Stimulated activated CD4-positive, alpha-beta T cell treated with anti-CD3 and anti-CD28 coated beads, Interleukin-15, amount 100 ng/mL, for 1 hour (primary cell): ENCODE measurements at regions not wholly inside any gene's neighbourhood (a gene's known extent, or its start where the extent isn't known, plus 50 kb on each side); places are given as distances from the start of the nearest gene placed in this dataset.

ENCODE experiments used
- DNase-seq, 2 donors: peaks; one replicate each; pipeline ENCODE4 v3.0.0-alpha.2; 2020; ENCODE audit warnings: low read depth in 1 of 2, low spot score in 1 of 2

DNA sequence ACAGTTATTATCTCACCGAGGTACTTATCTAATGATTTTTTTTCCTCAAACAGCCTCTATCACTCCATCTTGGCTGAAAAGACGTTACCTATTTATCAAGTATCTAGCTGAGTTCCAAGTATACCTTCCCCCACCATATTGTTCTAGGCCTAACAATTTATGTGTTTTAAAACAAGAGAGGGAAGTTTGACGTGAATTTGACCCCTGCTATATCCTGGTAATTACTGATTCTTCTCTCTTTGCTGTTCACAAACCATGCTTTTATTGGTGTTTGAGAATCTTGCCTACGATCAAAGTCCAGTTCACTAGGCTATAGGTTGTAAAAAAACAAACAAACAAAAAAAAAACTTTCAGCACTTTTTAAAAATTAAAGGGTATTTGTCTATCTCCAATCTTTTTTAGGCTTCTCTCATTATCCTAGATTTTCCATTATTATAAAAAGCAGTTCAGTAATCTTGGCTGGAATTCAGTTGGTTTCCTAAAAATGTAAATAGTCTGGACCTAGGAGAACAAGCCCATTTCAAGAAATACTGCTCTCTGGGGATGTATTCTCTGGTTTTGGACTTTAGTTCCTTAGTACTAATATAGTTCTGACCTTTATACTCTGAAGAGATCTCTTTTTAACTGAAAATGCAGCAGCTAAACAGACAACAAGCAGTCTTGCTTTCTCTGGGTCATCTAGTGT, 505.4 kb downstream of the CPS1 start:
- DNase-seq: no peak

DNA sequence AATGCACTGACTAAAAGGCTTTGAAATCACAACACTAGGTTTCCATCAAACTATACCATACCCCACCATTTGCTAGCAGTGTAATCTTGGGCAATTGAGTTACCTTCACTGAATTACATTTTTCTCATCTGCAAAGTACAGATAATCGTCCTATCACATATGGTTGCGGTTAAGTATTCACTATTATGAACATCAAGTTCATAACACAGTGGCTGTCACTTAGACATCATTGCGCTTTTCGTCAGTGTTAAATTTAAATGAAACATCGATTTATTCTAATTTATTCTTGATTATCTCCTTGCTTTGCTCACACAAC, 505.9 kb downstream of the CPS1 start:
- DNase-seq: no peak

DNA sequence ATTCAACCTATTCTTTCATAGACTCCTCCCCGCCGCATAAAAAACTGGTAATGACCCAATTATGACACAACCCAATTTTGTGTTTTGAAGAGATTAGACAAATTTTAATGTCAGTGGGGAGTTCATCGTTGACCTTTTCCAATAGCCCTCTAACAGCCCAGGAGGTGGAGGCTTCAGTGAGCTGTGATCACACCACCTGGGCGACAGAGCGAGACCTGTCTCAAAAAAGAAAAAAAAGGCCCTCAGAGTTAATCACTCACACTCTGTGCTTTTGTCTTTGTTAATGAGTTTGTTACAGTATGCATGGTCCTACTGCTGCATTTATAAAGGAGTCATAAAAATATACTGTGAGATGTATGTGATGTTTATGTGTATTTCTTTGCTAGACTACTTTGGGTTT, 510.6 kb downstream of the CPS1 start:
- DNase-seq: no peak

DNA sequence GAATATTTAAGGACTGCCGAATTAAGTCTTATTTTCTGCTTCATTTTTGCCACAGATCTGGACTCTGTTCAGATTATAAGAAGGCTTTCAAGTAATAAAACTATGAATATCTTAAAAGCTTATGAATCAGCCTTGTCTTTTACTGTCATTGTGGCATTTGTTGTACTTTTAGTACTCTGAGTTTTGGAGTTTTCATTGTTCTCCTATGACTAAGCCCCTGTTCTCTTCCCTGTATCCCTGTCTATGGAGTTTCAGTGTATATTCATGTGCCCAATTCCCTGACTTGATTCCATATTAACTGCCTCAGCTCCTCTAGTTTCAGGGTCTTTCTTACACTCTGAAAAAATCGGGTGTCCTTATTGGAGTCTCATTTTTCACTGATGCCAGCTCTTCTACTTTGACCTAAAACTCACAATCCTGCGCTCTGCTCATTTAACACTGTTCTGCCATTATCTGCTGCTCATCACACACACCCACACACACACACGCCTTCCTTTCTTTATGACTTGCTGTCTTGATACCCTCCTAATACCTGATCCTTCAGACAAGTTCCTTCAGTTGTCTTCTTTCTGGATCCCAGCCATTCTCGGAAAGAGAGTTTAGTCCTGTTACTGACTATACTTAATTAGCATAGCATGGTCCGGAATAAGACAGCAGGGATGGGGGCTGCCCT, 511.8 kb downstream of the CPS1 start:
- no peak for DNase-seq

DNA sequence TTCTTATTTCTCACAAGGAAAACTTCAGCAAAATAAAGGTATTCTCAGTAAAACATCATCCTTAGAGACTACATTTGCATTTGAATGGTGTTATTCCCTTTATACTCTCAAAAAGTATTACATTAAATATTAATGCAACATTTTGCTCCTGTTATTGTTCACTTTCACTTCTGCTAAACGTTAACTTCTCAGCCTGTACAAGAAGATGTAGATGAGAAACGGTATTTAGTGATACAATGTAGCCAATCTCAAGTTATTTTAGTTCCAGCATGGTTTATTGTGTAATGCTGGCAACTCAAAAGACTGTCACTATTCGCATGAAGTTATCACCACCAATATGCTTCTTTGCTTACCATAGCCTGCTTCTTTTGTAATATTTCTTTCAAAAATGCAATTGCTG, 514.1 kb downstream of the CPS1 start:
- DNase-seq: no peak

DNA sequence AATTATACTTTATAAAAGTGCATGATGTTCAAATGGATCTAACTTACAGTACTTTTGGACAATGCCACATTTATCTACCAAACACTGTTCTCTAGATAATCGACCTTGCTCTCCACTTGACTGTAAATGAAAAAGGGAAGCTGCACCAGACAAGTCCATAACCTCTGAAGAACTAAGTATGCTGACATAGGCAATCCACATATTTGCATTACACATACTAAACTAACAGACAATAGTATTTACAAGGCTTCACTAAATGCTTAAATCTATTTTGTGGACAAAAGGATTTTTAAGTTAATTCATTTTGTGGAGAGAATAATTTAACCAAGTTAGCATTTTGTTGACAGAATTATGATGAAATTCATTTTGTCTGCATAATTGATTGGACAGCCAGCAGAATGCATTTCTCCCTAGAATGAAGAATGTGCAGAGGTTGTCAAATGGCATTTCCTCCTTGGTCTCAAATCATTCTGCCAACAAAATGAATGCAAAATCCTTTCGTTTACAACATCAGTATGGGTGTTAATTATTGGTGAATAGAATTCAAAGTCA, 520.9 kb downstream of the CPS1 start:
- no peak for DNase-seq

DNA sequence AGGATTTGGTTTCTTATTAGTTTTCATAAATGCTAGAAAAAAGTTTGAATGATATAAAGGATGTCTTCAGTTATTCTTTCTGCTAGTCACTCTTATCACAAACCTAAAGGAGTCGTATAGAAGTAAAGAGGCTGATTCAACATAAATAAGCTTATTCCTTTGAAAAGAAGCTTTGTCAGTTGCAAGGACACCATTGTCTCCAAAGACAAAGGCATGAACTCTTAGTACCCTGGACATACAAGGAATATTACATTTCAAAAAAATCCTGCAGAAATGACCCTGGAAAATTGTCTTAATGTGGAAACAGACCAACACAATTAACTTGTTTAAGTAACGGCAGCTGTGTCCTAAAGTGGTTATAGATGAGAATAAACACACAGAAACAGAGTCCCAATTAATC, 528.0 kb downstream of the CPS1 start:
- no peak for DNase-seq

DNA sequence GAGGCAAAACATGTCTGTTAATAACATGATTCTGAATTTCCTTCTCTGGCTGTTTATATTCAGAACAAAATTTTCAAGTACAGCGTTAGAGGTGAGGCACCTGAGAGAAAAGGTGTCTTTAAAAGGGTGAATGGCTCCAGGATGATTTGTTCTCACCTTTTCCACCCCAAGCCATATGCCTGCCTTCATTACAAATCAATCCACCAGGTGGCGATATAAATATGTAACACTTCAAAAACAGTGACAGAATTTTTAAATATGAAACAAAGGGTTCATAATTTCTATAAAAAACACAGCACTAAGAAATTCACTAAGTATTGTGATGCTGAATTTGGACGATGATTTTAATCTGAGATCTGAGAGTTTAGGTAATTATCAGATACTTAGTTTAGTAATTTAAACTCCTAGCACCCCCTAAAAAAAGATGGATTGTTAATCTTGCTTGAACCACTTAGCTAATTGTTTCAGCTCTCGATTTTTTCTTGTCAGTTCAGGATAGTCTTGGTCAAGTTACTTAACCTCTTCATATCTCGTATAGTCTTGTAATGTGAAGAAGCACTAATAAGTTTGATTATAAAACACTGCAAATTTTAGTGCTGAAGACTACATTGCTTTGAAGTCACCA, 528.8 kb downstream of the CPS1 start:
- DNase-seq: no peak

DNA sequence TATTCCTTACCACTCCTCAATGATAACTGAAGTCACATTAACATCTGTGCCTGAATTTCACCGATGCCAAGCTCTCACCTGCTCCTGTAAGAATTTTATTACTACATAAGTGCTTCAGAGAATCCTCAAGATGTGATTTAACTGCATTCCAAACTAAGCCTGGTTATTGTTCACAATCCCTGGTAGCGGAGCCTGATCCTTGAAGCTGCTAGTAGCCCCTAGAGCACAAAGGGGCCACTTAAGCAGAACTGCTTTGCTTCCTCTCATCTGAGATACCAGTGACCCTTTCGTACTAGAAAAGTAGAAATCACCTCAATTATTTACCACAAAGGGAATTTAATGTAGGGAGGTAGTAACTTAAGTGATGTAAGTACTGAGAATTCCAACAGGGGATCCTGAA, 529.6 kb downstream of the CPS1 start:
- DNase-seq: no peak

DNA sequence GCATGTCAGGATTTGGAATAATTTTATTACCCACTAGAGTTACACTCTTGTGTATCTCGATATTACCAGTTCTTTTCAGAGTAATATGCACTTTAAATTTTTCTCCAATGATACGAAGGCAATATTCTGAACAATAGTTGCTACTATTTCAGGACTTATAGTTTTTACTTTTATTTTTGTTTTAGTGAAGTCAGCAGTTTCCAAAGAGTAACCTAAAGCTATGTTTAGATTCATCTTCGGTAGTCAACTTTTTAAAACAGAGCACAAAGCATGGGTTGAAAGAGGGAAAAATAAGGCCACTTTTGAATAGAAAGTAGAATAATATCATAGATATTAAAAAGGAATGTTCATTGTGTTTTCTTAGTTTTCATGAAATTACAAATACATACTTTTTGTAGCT, 532.7 kb downstream of the CPS1 start:
- no peak for DNase-seq

DNA sequence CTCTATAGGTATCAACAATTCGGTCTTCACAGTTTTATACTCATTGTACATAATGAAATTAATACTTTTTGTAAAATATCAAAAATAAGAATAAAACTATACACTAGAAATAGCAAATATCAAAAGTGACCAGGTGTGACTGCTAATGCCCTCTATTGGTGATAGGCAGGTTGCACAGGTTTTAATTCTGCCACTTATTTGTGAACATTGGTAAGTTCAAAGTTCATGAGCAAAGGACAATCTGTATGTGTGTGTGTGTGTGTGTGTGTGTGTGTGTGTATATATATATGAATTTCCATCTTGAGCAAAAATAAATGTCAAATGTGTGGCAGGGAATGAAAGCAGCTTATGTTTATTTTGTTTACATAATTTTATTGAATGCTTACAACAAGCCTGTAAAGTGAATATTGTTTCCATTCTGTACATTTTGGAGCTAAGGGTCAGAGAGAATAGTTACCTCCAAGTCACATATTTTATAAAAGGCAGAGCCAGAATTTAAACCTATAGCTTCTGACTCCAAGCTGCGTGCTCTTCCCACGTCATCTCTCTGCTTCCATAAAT, 537.4 kb downstream of the CPS1 start:
- no peak for DNase-seq

DNA sequence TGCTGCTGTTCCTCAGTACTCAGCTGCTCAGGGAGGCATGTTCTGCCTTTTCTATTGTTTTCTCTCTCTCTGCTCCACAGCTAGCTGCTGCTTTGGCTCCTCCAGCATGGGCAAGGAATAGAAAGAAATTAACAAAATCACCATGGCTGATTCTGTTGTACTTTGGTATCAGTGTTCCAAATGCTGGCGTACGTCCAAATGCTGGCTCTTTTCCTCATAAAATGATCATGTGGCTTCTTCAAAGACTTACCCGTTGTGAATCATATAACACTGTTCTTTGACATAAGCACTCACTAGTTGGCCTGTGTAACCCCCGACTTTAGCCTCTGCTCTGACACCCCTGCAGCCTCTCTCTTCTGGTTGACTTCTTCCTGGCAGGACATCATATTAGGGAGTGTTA, 547.6 kb downstream of the CPS1 start:
- no peak for DNase-seq

DNA sequence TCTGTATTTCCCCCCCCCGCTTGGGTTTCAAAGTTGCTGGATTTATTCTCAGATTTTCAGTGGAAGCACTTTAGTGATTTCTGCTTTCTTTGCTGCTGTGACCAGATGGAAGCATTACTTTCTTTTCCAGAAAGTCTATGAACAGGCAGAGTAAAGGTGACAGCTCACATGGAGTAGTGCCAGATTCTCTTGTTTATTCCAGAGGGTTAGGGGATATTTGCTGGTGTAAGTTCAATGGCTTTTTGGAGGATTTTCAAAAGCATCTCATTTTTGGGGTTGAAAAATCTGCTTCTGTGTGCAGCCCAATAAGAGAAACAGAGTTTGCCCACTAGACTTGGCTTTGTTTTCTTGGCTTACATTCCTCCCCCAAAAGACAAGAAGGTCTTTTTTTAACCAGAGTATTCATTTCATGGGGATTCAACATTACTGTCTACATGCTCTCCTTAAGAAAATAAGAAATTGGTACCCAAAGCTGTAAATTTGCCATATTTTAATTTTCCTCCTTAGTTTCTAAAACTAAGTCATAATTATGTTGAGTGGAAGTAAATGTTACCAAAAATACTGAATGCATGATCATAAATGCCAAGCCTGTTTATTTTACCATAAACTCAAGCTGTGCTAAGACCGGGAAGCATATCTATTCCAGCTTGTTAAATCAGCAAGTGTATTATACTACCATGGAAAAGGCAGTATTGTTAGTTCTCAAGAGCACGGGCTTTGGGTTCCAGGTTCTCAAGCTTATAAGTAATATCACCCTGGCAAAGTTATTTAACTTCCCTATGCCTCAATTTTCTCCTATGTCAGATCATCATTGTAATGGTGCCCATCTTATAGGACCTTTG, 557.2 kb downstream of the CPS1 start:
- DNase-seq: no peak

DNA sequence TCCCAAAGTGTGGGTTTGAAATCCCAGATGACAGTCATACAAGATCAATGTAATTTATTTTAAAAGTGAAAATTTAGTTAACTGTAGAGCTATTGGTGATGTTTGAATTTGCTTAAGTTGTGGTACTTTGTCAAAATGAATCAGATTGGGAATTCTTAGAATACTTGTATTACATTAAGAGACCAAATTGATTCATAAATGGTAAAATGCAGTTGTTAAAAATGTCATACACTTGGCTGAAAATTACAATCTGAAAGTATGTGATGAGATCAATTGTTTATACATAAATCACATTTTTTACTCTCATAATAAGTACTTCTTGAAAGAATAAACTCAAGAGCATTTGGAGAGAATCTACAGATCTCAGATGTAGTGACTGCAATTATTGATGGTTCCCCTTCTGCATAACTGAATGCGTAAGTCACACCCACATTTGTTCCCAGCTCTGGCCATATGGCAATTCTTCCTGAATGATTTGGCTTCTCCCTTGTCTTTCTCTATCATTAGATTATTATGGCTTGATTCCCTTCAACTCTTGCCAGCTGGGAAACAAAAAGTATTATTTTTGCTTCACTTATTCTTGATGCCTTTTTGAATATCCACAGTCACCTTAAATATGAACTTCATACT, 558.5 kb downstream of the CPS1 start:
- DNase-seq: no peak

DNA sequence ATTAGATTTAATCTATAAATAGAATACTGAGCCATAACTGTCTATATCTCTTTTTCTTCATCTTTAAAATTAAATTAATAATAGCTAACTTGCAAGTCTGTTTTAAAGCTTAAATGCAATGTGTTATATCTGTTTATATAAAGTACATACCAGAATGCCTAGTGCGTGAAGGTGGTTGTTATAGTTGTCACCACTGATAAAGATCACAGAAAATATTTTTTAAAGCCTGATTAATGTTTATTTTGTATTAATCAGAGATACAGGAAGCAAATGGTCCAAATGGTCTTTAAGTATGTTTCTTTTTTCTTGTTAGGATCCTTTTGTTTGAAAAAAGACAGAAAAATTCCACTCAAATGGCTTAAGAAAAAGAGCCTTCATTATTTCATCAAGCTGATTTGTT, 560.6 kb downstream of the CPS1 start:
- DNase-seq: no peak

DNA sequence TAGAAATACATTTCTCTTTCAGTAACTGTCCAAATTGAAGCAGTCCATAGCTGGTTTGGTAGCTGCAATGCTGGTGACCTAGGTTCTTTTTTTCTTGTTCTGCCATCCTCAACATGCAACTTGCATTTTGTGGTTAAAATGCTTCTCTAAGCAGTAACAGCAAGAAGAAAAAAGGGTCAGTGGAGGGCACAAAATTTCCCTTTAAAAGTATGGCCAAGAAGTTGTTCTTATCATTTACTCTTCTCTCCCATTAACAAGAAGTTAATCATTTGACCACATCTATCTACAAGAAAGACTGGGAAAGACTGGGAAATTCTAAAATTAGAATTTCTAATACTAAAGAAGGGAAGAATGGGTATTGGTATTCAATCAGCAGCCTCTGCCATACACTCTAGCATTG, 569.9 kb downstream of the CPS1 start:
- DNase-seq: no peak

DNA sequence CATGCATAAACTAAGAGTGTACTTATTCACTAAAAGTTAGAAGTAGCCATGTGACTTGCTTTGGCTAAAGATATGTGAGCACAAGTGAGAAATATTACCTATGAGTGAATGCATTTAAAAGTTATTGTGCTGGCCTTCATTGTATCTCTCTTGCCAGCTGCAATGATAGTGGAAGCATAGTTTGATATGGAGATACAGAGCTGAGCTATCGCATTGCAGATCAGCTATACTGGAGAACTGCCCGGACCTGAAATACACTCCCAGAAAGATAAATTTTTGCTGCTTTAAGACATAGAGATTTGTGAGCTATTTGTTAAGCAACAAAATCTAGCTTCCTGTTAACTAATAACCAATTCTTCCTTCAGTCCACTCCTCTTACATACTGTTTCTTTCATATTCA, 571.1 kb downstream of the CPS1 start:
- no peak for DNase-seq

DNA sequence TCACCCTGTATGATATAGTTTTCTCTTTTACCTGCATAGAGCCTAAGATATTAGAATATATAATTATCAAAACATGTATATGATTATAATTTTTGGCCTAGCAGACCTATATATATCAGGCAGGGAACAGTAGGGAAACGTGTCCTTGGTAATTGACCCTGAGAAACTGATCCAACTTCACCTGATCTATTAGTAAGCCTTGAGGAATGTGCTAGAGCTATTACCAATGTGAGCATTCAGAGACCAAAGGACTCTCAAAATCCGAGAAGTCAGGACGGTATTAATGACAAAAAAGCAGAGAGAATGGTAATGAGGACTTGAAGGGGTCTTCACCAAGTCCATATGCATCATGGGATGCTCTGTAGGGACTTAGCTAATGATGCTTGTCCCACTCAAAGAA, 571.9 kb downstream of the CPS1 start:
- no peak for DNase-seq

DNA sequence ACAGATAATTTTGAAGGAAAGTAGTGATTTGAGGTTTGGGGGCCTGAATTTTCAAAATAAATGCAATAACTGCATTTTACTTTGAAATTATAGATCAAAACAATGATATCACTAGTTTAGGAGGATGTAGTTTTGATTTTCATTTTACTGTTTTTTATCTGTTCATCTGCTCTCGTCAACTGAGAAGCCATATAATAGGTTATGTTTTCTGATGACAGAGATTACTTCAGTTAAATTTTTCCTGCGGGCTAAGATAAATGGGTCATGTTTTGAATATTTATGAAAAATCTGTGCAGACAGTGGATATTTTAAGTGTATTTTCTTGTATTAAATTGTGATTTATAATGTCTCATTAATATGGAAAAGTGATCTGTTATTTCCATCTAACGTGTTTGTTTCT, 573.4 kb downstream of the CPS1 start:
- no peak for DNase-seq

DNA sequence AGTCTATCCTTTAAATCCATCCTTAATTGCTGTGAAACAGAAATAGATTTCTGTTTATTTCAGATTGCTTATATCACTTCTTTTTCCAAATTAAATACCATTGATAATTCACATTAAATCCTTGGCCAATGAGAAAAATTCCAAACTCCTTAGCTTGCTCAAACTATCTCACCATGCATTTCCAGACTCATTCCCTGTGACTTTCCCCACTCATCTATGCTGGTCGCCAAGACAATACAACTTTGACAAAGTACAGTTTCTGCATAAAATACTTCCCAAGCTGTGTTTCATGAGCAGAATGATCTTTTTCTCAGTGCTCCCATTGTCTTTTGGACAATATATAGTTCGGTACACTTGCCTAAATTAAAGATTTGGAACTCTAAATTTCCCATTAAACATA, 575.6 kb downstream of the CPS1 start:
- DNase-seq: no peak

DNA sequence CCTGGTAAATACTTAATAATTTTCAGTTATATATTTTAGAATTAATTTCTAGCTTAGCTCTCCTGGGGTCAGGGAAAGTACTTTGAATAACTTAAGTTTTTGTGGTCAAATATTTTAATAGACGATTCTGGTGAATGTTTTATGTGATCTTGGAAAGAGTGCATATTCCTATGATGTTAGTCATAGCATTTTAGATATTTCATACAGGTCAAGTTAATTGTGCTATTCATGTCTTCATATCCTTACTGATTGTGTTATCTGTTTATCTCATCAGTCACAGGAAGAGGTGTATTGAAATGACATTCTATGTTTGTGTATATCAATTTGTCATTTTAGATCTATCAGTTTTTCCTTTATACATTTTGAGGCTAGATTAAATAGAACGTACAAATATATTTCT, 576.2 kb downstream of the CPS1 start:
- DNase-seq: no peak
